ENCODE measurements at regions not wholly inside any gene's neighbourhood (a gene's known extent, or its start where the extent isn't known, plus 50 kb on each side); places are given as distances from the start of the nearest gene placed in this dataset.

- Mint-ChIP-seq H3K4me3 (no peak overlapping the region), H3K27ac (no peak overlapping the region), H3K36me3 (ENCODE audit: insufficient read depth in 2 of 2) (no peaks in the 10 kb centered on the region), H3K27me3 (ENCODE audit: low read depth) (no peaks in the 10 kb centered on the region), H3K4me1 (ENCODE audit: low read depth) (no peaks in the 10 kb centered on the region), H3K9me3 (peaks cover 4 to 6% of the 10 kb centered on the region in 2 donors)
- ATAC-seq (replicated peaks in 1 of 2): no peak
- no peak for DNase-seq
These were observed 478.2 kb upstream of the ROBO2 start for GRCh38 chr3:76561494-76562236.

GRCh38 chr3:76565496-76566210 lies 474.2 kb upstream of the ROBO2 start:
- ATAC-seq (replicated peaks in 1 of 2): no peak
- no peaks in the 10 kb centered on the region for H3K36me3 Mint-ChIP-seq (ENCODE audit: insufficient read depth in 2 of 2)
- H3K4me1 Mint-ChIP-seq (ENCODE audit: low read depth): no peaks in the 10 kb centered on the region
- DNase-seq: no peak
- H3K27me3 Mint-ChIP-seq (ENCODE audit: low read depth): no peaks in the 10 kb centered on the region
- H3K9me3 Mint-ChIP-seq: peaks cover 2 to 6% of the 10 kb centered on the region in 2 donors
- H3K4me3 Mint-ChIP-seq: no peak overlapping the region
- no peak overlapping the region for H3K27ac Mint-ChIP-seq

GRCh38 chr3:76566211-76566534 lies 473.7 kb upstream of the ROBO2 start:
- no peak for ATAC-seq (replicated peaks in 1 of 2)
- Mint-ChIP-seq H3K27ac (no peak overlapping the region), H3K4me1 (ENCODE audit: low read depth) (no peaks in the 10 kb centered on the region), H3K4me3 (no peak overlapping the region), H3K36me3 (ENCODE audit: insufficient read depth in 2 of 2) (no peaks in the 10 kb centered on the region), H3K27me3 (ENCODE audit: low read depth) (no peaks in the 10 kb centered on the region), H3K9me3 (peaks cover 2 to 6% of the 10 kb centered on the region in 2 donors)
- no peak for DNase-seq

- ATAC-seq (replicated peaks in 1 of 2): no peak
- Mint-ChIP-seq H3K9me3 (peaks cover 2 to 5% of the 10 kb centered on the region in 2 donors), H3K27me3 (ENCODE audit: low read depth) (no peaks in the 10 kb centered on the region), H3K4me1 (ENCODE audit: low read depth) (no peaks in the 10 kb centered on the region), H3K36me3 (ENCODE audit: insufficient read depth in 2 of 2) (no peaks in the 10 kb centered on the region), H3K4me3 (no peak overlapping the region), H3K27ac (no peak overlapping the region)
- DNase-seq: no peak
These were observed 473.0 kb upstream of the ROBO2 start for GRCh38 chr3:76566904-76567303.

GRCh38 chr3:76570436-76571057 lies 469.4 kb upstream of the ROBO2 start:
- no peaks in the 10 kb centered on the region for H3K27me3 Mint-ChIP-seq (ENCODE audit: low read depth)
- no peaks in the 10 kb centered on the region for H3K4me1 Mint-ChIP-seq (ENCODE audit: low read depth)
- H3K4me3 Mint-ChIP-seq: no peak overlapping the region

GRCh38 chr3:76576201-76576600 lies 463.7 kb upstream of the ROBO2 start:
- no peak for DNase-seq
- H3K36me3 Mint-ChIP-seq (ENCODE audit: insufficient read depth in 2 of 2): no peaks in the 10 kb centered on the region
- H3K27me3 Mint-ChIP-seq (ENCODE audit: low read depth): no peaks in the 10 kb centered on the region
- H3K27ac Mint-ChIP-seq: no peak overlapping the region
- H3K4me1 Mint-ChIP-seq (ENCODE audit: low read depth): no peaks in the 10 kb centered on the region
- peaks cover 7 to 10% of the 10 kb centered on the region in 2 donors for H3K9me3 Mint-ChIP-seq
- no peak overlapping the region for H3K4me3 Mint-ChIP-seq
- ATAC-seq (replicated peaks in 1 of 2): no peak

More at GRCh38 chr3:76570436-76571057, 469.4 kb upstream of the ROBO2 start:
- DNase-seq: no peak
- no peak for ATAC-seq (replicated peaks in 1 of 2)
- Mint-ChIP-seq H3K27ac (no peak overlapping the region), H3K9me3 (peaks cover 2% of the 10 kb centered on the region in 2 donors), H3K36me3 (ENCODE audit: insufficient read depth in 2 of 2) (no peaks in the 10 kb centered on the region)

DNA sequence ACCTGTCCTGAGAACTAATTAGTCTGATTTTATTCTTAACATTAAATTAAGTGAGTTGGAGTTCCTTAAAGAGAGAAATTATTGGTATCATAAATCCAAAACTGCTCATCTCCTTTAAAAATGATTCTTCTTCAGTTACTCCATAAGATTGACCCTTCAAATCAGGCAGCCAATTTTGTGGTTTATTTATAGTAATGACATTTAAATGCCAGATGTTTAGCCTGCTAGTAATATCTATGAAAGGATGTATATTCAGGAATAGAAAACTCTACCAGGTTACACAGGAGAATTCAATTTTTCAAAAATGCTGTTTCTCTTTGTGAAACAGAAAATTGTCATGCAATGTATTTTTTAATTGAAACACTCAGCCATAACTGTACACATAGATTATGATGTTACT lies 457.8 kb upstream of the ROBO2 start:
- peaks cover 0 to 1% of the 10 kb centered on the region in 2 donors for H3K36me3 Mint-ChIP-seq (ENCODE audit: insufficient read depth in 2 of 2)
- no peaks in the 10 kb centered on the region for H3K27me3 Mint-ChIP-seq (ENCODE audit: low read depth)
- no peaks in the 10 kb centered on the region for H3K4me1 Mint-ChIP-seq (ENCODE audit: low read depth)
- H3K27ac Mint-ChIP-seq: no peak overlapping the region
- H3K9me3 Mint-ChIP-seq: peaks cover 12 to 16% of the 10 kb centered on the region in 2 donors
- DNase-seq (no peak), ATAC-seq (replicated peaks in 1 of 2) (no peak)
- H3K4me3 Mint-ChIP-seq: no peak overlapping the region

DNA sequence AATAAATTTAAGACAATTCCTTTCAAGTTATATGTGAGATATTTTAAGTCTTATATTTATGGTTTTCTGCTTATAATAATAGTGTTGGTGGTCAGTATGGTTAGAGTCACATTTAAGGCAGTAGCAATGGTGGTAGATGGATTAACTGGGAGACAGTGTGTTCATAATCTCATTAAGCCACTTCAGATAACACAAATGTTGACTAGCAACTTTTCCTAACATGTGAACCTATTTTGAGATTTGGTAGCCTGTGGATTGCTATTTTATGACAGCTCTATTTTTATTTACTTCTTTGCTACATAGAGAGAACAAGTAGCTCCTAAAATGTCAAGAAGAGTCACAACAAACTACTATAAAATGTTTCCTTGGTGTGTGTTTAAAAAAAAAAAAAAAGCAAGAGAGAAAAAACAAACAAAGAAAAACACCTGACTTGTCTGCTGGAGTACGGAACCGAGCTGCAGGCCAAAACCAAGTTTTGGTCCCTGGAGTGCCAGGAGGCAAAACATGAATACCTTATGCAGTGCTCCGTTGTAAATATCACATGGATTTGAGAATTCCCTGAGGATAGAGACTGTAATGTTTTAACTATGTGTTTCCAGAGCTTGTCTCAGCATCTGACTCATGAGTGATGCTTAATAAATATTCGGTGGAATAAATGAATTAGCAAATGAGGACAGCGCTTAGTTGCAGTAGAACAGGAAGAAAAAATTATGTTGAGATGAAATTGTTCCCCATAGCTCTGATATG lies 457.1 kb upstream of the ROBO2 start:
- ATAC-seq (replicated peaks in 1 of 2) (no peak), DNase-seq (no peak)
- Mint-ChIP-seq H3K36me3 (ENCODE audit: insufficient read depth in 2 of 2) (peaks cover 1 to 3% of the 10 kb centered on the region in 2 donors), H3K9me3 (peaks cover 16 to 22% of the 10 kb centered on the region in 2 donors), H3K27me3 (ENCODE audit: low read depth) (no peaks in the 10 kb centered on the region), H3K27ac (no peak overlapping the region), H3K4me3 (no peak overlapping the region), H3K4me1 (ENCODE audit: low read depth) (no peaks in the 10 kb centered on the region)

DNA sequence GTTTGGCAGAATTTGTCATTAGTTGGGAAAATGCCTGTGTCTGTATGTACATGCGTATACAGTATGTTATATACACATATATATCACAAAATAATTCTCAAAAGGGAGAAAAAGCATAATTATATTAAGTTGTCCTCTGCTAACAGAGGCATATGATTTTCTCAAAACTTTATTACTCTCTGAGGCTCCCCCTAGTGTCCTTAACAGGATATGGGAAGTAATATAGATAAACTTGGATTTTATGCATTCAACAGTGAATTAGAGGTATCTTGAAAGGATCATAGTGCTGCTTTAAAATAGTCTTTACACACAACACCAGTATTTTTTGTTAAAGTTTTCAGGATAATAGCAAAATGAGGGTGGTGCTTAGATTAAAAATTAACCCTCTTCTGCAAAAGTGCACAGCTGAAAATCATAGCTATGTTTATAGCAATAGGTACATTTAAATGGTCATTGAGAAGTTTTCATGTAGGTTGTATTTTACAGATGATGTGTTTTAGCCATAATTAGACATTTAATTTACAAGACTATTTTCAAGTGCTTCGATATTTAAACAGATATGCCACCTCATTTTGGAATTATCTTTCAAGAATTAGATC lies 454.0 kb upstream of the ROBO2 start:
- Mint-ChIP-seq H3K36me3 (ENCODE audit: insufficient read depth in 2 of 2) (peaks cover 1 to 3% of the 10 kb centered on the region in 2 donors), H3K27me3 (ENCODE audit: low read depth) (no peaks in the 10 kb centered on the region), H3K4me3 (no peak overlapping the region), H3K27ac (no peak overlapping the region), H3K4me1 (ENCODE audit: low read depth) (no peaks in the 10 kb centered on the region), H3K9me3 (peaks cover 12 to 13% of the 10 kb centered on the region in 2 donors)
- DNase-seq: no peak
- ATAC-seq (replicated peaks in 1 of 2): no peak

GRCh38 chr3:76586471-76586870 lies 453.4 kb upstream of the ROBO2 start:
- no peak for DNase-seq
- Mint-ChIP-seq H3K27me3 (ENCODE audit: low read depth) (no peaks in the 10 kb centered on the region), H3K4me1 (ENCODE audit: low read depth) (no peaks in the 10 kb centered on the region), H3K9me3 (peaks cover 12% of the 10 kb centered on the region in 2 donors), H3K27ac (no peak overlapping the region), H3K4me3 (no peak overlapping the region), H3K36me3 (ENCODE audit: insufficient read depth in 2 of 2) (peaks cover 1 to 3% of the 10 kb centered on the region in 2 donors)
- no peak for ATAC-seq (replicated peaks in 1 of 2)

- Mint-ChIP-seq H3K27ac (no peak overlapping the region), H3K36me3 (ENCODE audit: insufficient read depth in 2 of 2) (no peaks in the 10 kb centered on the region), H3K9me3 (peaks cover 0 to 4% of the 10 kb centered on the region in 2 donors), H3K27me3 (ENCODE audit: low read depth) (no peaks in the 10 kb centered on the region), H3K4me1 (ENCODE audit: low read depth) (no peaks in the 10 kb centered on the region), H3K4me3 (no peak overlapping the region)
- no peak for ATAC-seq (replicated peaks in 1 of 2)
- DNase-seq: no peak
These were observed 429.7 kb upstream of the ROBO2 start for GRCh38 chr3:76610150-76610549.

GRCh38 chr3:76615719-76616118 lies 424.2 kb upstream of the ROBO2 start:
- Mint-ChIP-seq H3K9me3 (peaks cover 2 to 5% of the 10 kb centered on the region in 2 donors), H3K4me1 (ENCODE audit: low read depth) (no peaks in the 10 kb centered on the region), H3K27me3 (ENCODE audit: low read depth) (no peaks in the 10 kb centered on the region), H3K27ac (no peak overlapping the region), H3K4me3 (no peak overlapping the region), H3K36me3 (ENCODE audit: insufficient read depth in 2 of 2) (no peaks in the 10 kb centered on the region)
- DNase-seq: no peak
- no peak for ATAC-seq (replicated peaks in 1 of 2)
